Transverse colon (tissue), 4 donors: ENCODE measurements at regions not wholly inside any gene's neighbourhood (a gene's known extent, or its start where the extent isn't known, plus 50 kb on each side); places are given as distances from the start of the nearest gene placed in this dataset.

Source experiments
- CTCF ChIP-seq, 5 experiments: fragments of 200-600 bp in 3 of 5; fragments of 450-650 bp in 2 of 5; sonication (generic) in 3 of 5; IDR thresholded peaks; 1 replicate in 2 of 5; 2 replicates in 3 of 5; pipeline ENCODE4 v1.5.1; 2016 to 2017; ENCODE audit warnings: antibody characterized with exemption in 5 of 5, inconsistent platforms in 3 of 5, mild to moderate bottlenecking in 2 of 5, moderate library complexity in 1 of 5
- POLR2A ChIP-seq: fragments of 450-650 bp; IDR thresholded peaks from one replicate; pipeline ENCODE4 v1.6.1; 2016; ENCODE audit warnings: antibody characterized with exemption, mild to moderate bottlenecking, moderate library complexity
- POLR2AphosphoS5 ChIP-seq, 3 donors: sonication (generic); formaldehyde crosslinking; IDR thresholded peaks; one replicate each; pipeline ENCODE4 v1.6.1; 2016; ENCODE audit warnings: antibody characterized with exemption in 3 of 3

GRCh38 chr5:161189452-161189851, 337.4 kb upstream of the ATP10B start:
- TF ChIP-seq POLR2A (no peak), CTCF (IDR thresholded peaks at IDR 0.05) (no peak), POLR2AphosphoS5 (IDR thresholded peaks at IDR 0.05) (no peak)
